HUDEP-2 (cell line): ENCODE measurements at regions not wholly inside any gene's neighbourhood (a gene's known extent, or its start where the extent isn't known, plus 50 kb on each side); places are given as distances from the start of the nearest gene placed in this dataset.

Experiments
- DNase-seq, 76 experiments: peaks; one replicate each; lab custom pipeline; 2025; ENCODE audit not compliant: unreplicated experiment in 76 of 76; lab: John Stamatoyannopoulos, UW

GRCh38 chr11:81092522-81092921, 1641.1 kb downstream of the FAM181B start:
- no peak for DNase-seq

DNA sequence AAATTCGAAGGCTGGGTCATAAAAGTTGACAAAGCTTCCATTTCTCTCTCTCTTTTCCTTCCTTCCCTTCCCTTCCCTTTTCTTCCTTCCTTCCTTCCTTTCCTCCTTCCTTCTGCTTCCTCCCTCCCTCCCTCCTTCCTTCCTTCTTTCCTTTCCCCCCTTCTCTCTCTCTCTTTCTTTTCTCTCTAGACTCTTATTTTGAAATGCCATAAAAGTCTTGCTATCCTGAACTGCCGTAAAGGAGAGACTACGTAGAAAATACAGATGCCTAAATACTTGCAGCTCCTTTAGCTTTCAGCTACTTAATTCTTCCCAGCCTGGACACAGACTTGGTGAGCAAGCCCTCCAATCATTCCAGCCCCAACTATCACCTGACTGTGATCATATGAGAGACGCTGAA, 1644.4 kb downstream of the FAM181B start:
- DNase-seq: no peak

GRCh38 chr11:81080476-81080875, 1639.6 kb upstream of the TENM4 start:
- no peak for DNase-seq

DNA sequence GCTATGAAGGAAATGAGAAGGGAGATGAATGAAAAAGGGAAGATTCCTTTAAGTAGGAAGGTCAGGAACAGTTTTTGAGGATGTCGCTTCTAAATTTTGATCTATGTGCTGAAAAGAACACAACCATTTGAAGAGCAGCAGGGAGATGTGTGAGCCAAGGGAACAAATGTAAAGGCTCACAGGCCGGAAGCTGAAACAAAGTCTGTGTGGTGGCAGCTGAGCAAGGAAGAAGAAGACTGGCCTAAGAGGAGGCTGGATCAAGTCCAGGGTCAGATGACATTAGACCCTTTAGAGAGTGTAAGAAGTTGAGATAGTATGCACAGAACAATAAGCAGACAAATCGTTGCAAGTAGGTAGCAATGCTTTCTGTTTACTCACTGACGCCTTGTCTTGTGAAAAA, 1631.4 kb upstream of the TENM4 start:
- no peak for DNase-seq

DNA sequence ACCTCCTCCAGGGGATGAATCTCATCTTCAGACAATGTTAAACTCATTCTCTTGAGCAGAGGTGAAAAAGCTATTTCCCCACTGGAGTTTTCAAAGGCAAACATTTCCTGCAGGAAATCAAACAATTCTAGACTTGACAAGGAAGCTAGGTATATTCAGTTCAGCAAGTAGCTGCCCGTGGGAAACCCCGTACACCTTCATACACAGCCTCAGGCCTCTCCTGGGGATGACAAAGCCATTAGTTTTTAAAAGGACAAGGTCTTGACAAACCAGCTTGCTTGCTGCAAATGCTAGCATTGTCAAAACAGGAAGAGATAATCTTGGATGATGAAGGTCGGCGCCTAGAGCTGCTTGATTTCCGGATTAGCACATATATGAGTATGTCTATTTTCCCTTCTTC, 1630.8 kb upstream of the TENM4 start:
- DNase-seq: no peak

GRCh38 chr11:81070948-81071347, 1630.1 kb upstream of the TENM4 start:
- DNase-seq: no peak

DNA sequence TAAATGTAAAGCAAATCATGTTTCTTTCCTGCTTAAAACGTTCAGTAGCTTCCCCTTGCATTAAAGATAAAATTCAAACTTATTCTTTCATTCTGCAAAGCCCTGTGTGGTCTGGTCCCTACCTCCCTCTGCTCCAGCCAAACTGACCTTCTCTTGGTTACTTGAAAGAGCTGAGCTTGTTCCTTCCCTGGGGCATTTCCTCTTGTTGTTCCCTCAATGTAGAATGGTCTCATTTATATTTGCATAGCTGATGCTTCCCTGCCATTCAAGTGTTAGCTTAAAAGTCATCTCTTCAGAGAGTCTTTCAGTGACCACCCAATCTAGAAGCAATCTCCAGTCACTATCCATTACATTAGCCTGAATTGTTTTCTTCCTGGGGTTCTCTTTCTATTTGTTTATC, 1618.5 kb upstream of the TENM4 start:
- no peak for DNase-seq

- DNase-seq: no peak
Measured at GRCh38 chr11:81052344-81053158, 1611.7 kb upstream of the TENM4 start.

DNA sequence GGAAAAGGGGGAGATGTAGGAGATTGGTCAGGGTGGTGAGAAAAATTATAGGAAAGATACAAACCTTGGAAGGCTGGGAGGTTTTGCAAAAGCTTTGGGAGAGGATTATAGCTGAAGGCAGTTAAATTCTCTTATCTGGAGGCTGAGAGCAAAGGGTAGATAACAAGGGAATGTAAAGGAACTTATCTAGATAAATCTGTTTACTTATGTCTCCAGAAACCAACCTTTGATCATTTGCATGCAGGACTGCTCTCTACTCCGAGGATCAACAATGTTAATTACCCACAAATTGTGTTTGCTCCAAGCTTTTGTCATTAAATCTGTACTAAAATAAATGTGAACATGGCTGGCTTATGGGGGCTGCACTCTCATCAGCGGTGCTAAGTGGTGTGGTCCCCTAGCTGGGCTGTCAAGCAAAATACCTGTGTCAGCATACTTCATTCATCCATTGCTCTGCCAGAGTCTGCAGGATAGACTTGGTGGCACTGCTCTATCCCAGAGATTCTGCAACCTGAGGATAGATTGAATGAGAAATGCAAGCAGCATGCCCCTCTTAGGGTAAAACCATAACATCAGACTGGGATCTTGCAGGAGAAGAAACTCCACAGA, 1599.2 kb upstream of the TENM4 start:
- no peak for DNase-seq

DNA sequence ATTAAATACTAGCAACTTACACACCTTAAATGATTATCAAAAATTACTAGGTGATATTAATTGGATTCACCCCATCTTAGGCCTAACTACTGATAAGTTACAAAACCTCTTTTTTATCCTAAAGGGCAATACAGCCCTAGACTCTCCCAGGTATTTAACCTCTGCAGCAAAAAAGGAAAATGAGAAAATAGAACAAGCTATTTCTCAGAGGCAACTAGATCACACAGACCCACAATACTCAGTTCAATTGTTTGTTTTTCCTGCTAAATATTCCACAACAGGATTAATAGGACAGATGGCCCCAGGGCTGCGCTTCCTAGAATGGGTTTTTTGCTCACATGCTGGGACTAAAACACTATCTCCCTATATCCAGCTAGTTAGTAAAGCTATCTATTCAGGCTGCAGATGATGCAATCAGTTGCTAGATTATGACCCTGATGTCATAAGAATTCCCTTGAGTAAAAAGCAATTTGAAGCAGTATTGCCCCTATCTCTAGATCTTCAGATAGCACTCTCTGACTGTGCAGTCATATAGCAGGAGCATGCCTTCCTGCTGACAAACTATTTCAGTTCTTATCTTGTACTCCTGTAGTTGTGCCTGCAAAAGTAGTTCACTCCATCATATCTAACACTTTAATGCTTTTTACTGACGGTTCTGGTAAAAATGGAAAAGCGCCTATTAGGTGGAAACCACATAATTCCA, 1595.5 kb upstream of the TENM4 start:
- DNase-seq: no peak

DNA sequence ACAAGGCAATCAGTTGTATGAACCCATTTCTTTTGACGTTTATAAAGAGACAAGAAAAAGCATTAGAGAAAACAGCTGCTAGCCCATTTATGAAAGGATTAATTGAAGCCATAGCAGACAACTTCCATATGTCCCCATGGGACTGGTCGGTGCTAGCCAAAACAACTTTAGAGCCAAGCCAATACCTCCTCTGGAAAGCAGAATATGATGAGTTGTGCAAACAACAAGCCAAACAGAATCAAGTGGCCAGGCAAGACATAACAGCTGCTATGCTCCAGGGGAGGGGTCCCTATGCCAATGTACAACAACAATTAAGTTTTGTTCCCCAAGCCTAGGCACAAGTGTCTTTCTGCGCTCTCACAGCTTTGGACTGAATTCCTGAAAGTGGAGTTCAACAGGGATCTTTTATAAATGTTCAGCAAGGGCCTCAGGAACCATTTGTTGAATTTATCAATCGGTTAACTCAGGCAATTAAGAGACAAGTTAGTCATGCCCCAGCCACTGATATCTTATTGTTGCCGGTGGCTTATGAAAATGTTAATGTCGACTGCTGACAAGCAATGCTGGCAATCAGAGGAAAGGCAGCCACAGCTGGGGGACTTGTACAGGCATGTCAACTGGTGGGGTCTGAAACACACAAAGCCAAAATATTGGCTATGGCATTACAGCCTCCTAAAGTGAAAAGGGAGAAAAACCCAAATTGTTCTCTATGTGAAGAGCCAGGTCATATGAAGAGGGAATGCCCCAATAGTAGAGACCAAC, 1593.1 kb upstream of the TENM4 start:
- no peak for DNase-seq

DNA sequence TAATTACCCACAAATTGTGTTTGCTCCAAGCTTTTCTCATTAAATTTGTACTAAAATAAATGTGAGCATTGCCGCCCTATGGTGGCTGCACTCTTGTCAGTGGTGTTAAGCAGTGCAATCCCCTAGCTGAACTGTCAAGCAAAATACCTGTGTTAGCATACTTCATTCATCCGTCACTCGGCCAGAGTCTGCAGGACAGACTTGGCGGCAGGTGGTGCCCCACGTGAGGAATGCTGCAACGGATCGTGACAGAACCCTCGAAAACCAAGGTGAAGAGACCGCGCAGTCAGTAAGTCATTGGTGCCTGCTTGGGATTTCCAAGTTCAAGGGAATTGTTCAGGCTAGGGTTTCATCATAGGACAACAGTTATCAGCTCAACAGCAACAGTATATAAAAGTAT, 1592.1 kb upstream of the TENM4 start:
- no peak for DNase-seq

- no peak for DNase-seq
Measured at GRCh38 chr11:81030186-81030585, 1589.4 kb upstream of the TENM4 start.

DNA sequence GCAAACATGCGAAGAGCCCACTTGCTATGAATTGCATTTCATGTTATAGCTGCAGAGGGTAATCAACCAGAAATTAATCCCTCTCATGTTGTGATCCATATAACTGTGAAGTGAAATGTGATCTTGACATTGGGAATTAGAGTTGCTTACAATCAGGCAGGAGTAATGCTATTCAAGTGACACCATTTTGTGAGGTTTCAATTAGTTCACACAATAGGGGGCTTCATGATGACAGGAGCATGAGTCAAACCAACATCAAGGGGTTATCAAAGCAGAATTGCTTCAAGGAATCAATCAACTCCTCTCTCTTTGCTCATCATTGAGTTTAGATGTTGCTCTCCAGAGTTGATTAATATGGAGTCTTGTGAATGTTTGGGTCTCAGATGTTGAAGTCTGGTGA, 1585.2 kb upstream of the TENM4 start:
- DNase-seq: no peak

DNA sequence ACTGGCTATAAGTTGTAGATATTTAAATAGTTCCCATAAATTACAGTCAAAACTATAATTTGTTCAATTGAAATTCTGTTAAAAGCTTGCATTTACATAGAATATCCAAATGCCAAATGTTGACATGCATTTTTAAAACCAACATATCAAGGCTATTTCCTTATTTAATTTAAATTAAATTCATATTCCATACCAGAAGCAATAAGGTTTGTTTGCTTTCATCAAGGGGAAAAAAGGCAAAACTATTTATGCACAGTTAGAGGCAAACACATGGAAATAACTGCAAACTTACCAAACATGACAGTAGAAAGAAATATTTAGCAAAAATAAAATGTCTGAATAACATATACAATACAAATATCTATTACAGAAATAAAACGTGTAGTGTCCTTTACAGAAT, 1581.2 kb upstream of the TENM4 start:
- DNase-seq: no peak

- no peak for DNase-seq
Measured at GRCh38 chr11:81010631-81011030, 1569.8 kb upstream of the TENM4 start.

GRCh38 chr11:81007046-81007445, 1566.2 kb upstream of the TENM4 start:
- DNase-seq: no peak

DNA sequence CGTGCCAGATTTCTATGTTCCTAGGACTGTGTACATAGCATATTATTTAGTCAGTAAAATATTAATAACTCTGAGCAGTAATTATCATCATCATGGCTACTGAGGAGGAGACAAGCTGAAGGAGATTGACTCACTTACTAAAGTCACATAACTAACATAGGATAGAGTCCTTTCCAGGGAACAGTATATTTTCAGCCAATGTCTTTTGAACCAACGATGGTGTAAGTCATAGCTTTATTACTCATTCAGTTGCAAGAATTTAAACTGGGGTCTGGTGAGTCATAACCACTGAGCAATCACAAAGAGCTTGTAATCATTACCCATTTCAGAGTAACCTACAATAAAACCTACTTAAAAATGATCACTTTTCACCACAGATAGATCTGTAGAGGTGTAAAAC, 1564.8 kb upstream of the TENM4 start:
- DNase-seq: no peak

GRCh38 chr11:81004576-81004975, 1563.7 kb upstream of the TENM4 start:
- DNase-seq: no peak

- DNase-seq: no peak
Measured at GRCh38 chr11:81002374-81002773, 1561.5 kb upstream of the TENM4 start.

DNA sequence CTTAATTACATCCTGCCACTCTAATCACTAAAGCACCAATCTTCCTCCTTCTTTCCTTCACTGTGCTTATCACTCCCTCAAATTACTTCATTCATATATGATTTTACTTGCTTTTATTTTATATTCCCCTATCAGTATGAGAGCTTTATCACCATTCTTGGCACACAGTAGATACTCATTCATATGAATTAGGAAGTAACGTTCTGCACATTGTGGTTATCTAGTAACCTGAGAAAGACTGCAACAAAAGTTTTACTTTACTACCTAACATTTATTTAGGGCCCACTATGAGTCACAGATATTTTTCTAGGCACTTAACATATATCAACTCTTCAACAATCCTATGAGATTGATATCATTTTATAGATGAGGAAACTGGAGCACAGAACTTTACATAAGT, 1559.9 kb upstream of the TENM4 start:
- no peak for DNase-seq
